T-helper 1 cell (primary cell): ENCODE measurements at regions not wholly inside any gene's neighbourhood (a gene's known extent, or its start where the extent isn't known, plus 50 kb on each side); places are given as distances from the start of the nearest gene placed in this dataset.
"Not testable (repeated sequence)": the region's sequence is repeated elsewhere in the genome, so short reads cannot be mapped to it uniquely, and the experiment has no call there.

ENCODE experiments used
- DNase-seq, 5 donors: peaks; one replicate each; pipeline ENCODE4 v3.0.0-alpha.2; 2012 to 2020

DNA sequence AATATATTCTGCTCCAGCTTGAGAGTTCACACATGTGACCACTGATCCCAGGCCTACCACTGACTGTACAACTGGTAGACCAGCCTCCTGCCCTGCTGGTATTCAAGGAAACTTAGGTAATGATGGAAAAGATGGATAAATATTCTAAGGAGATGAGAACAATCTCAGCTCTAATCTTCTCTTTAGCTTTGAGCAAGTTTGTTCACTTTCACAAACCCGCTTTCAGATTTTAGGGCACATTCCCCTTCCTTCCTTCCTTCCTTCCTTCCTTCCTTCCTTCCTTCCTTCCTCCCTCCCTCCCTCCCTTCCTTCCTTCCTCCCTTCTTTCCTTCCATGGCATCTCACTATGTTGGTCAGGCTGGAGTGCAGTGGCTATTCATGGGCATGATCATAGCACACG, 88.2 kb upstream of the PHACTR1 start:
- DNase-seq = no peak

DNA sequence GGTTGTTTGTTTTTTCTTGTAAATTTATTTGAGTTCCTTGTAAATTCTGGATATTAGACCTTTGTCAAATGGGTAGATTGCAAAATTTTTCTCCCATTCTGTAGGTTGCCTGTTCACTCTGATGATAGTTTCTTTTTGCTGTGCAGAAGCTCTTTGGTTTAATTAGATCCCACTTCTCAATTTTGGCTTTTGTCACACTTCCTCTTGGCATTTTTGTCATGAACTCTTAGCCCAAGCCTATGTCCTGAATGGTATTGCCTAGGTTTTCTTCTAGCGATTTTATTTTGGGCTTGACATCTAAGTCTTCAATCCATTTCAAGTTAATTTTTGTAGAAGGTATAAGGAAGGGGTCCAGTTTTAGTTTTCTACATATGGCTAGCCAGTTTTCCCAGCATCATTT, 82.8 kb upstream of the PHACTR1 start:
- DNase-seq = not testable (repeated sequence)

DNA sequence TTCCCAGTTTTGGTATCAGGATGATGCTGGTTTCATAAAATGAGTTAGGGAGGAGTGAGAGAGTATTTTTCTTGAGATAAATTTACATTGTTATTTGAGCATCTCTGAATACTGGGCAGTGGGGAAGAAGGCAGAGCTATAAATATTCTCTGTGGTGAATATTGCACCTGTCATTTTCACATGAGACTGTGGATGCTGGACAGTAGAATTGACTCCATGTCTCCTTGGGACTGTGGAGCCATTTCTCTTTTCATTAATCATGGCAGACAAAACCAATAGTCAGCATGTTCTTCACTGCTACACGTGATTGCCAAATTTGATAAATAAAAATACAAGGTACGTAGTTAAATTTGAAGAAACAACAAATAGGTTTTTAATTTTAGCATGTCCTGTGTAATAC, 81.2 kb upstream of the PHACTR1 start:
- DNase-seq = no peak

DNA sequence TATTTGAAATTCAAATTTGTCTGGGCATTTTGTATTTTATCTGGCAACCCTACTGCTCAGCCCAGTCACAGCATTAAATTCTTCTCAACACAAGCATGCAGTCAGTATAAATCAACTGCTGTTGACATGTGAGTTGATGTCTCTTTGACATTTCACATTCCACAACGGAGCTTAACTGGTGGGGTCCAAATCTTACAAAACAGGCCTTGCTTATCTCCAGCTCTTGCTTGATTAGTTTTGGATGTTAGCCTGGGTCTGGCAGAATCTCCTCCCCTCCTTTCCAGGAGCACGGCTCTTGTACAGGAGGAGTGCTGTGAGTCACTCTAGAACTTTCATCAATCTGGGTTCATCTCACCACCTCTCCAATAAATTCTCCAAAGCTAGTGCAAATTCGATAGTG, 80.8 kb upstream of the PHACTR1 start:
- no peak for DNase-seq

DNA sequence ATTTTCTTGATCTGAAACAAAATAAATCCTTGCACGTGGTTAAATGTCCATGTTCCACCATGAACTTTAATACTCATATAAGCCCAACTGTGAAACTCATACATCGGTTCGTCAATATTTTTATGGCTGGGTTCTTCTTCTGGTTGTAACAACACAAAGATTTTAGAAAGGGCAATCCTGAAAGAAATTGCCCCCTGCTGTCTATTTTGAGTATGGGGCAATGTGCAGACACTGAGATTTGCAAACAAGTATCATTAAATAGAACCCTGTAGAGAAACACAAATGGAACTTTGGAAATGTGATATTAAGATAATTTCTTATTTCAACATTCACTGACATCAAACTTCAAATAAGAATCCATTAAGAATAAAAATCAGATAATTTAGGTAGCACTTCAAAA, 80.2 kb upstream of the PHACTR1 start:
- DNase-seq = no peak

GRCh38 chr6:12637960-12638641, 78.5 kb upstream of the PHACTR1 start:
- peak in 1 of 5 donors; percentile 26 for DNase-seq

DNA sequence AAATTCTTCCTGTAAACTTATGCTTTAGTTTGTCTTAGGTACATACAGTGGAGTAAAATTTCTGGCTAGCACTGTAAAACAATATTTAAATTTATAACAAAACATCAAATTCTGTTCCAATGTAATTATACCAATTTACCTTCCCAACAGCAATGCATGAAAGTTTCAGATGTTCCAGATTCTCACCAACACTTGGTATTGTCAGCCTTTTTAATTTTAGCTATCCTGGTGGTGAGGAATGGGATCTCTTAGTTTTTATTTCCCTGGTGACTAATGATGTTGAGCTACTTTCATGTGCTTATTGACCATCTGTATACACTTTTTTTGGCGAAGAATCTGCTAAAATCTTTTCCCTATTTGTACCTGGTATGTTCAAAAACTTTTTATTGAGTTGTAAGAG, 76.1 kb upstream of the PHACTR1 start:
- DNase-seq = no peak

DNA sequence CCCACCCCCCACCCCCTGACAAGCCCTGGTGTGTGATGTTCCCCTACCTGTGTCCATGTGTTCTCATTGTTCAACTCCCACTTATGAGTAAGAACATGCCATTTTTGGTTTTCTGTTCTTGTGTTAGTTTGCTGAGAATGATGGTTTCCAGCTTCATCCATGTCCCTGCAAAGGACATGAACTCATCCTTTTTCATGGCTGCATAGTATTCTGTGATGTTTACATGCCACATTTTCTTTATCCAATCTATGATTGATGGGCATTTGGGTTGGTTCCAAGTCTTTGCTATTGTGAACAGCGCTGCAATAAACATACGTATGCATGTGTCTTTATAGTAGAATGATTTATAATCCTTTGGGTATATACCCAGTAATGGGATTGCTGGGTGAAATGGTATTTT, 74.8 kb upstream of the PHACTR1 start:
- DNase-seq = not testable (repeated sequence)

DNA sequence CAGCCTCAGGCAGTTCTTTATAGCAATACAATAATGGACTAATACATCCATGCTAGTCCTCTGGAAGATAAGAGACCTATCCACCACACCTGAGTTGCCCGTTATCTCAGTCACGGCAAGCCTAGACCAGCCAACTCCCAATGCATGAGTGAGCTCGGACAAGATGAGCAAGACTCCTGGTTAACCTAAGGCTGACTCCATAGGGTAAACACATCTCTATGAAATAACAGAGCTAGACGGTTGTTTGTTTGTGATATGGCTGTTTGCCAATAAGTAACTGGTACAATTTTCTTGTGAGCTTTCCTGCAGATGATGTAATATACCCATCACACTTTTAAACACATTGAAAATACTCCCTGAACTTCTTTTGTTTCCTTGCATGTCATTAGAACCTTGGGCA, 70.6 kb upstream of the PHACTR1 start:
- no peak for DNase-seq

GRCh38 chr6:12648171-12648570, 68.4 kb upstream of the PHACTR1 start:
- no peak for DNase-seq

GRCh38 chr6:12649325-12649724, 67.2 kb upstream of the PHACTR1 start:
- no peak for DNase-seq

GRCh38 chr6:12653486-12653885, 63.1 kb upstream of the PHACTR1 start:
- no peak for DNase-seq

GRCh38 chr6:12654107-12654506, 62.5 kb upstream of the PHACTR1 start:
- no peak for DNase-seq

- no peak for DNase-seq
These were observed 62.1 kb upstream of the PHACTR1 start for GRCh38 chr6:12654514-12654913.

DNA sequence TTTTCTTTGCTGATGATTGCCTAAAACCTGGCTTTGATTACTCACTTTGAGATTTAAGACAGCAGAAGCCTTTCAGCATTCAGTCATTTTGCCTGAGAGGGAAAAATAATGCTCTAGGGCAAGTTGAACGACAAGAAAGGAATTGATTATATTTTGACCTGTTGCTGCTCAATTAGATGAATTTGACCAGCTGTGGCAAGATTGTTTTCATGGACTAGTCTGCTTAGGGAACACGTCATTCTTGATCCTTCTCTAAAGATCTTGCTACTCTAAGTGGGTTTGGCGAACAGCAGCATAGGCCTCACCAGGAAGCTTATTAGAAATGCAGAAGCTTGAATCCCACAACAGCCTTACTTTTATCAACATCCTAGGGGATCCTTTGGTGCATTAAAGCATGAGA, 59.7 kb upstream of the PHACTR1 start:
- no peak for DNase-seq

DNA sequence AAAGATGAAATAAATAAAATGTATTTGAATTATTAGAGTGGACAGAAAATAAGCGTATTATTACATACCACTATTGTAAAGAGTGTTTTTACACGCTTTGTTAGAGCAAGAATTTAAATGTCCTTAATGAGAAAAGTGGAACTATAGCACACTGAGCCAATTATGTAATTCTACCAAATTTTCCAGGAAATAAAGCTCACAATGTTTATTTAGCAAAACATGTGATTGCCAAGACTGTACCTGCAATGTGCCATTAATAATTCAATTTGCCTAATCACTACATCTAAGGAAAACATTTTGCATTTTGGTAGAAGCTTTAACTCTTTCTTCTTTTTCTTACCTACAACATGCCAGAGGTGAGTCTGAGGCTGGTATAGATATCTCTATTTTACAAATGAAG, 58.7 kb upstream of the PHACTR1 start:
- DNase-seq = no peak

DNA sequence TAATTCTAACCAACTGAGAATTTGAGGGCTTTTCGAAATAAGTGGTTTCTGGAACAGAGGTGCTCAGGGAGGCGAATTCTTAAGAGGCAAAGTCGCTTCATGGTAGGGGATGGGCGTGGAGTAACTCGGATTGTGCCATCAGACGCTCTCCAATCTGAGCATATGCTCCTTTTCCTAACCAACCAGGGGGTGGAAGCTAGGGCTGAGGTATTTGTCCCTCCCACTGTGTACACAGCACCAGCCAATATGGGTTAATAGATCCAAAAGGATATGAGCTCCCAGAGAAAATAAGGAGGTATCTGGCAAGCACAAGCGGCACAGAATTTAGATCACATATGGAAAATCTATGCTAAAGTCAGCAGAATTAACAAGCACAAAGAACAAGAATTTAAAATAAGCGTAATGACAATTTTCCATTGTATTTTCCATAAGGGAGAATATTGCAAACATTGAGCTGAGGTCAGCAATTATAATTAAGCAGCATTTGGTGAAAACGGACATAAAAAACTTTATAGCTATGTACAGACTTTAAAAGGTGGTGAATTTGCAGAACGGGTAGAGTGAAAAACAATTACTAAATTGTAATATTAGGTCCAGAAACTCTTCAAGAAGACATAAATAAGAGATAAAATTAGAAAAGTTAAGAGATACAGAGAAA, 55.0 kb upstream of the PHACTR1 start:
- DNase-seq = no peak
